Gastroesophageal sphincter (tissue), 3 donors: ENCODE measurements at regions not wholly inside any gene's neighbourhood (a gene's known extent, or its start where the extent isn't known, plus 50 kb on each side); places are given as distances from the start of the nearest gene placed in this dataset.

Source experiments
- EP300 ChIP-seq: sonication (generic); formaldehyde crosslinking; IDR thresholded peaks from one replicate; pipeline ENCODE4 v1.6.1; 2017; ENCODE audit warnings: antibody characterized with exemption, mild to moderate bottlenecking
- POLR2A ChIP-seq, 2 donors: fragments of 450-650 bp; IDR thresholded peaks; one replicate each; pipeline ENCODE4 v1.6.1; 2017; ENCODE audit warnings: antibody characterized with exemption in 2 of 2, mild to moderate bottlenecking in 2 of 2, moderate library complexity in 1 of 2
- POLR2AphosphoS5 ChIP-seq: sonication (generic); formaldehyde crosslinking; IDR thresholded peaks from one replicate; pipeline ENCODE4 v1.6.1; 2017; ENCODE audit warnings: antibody characterized with exemption
- TF ChIP-seq, protein P1 (sequence below), 4 experiments: fragments of 200-600 bp in 2 of 4; fragments of 450-650 bp in 2 of 4; sonication (generic) in 1 of 4; IDR thresholded peaks; one replicate each; pipeline ENCODE4 v1.5.1; 2017 to 2019; ENCODE audit warnings: antibody characterized with exemption in 4 of 4, mild to moderate bottlenecking in 2 of 4, moderate library complexity in 2 of 4

DNA sequence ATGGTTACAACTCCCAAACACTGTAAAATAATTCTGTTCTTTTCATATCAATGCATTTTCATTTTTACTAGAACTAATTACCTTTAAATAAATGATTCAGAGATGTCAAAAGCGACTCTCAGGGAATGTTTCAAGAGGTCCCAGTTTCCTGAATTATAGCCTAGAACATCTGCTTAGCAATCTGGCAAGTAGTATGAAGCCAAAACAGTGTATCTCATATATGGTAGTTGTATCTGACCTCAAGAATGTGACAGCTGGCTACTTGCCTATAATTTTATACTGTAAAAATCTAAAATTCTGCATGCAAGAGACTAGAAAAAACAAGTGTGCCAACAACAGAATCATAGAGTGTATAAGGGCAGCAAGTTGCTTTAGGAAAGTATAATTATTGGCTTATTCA lies 187.7 kb upstream of the POU5F2 start:
- TF ChIP-seq, protein P1, sequence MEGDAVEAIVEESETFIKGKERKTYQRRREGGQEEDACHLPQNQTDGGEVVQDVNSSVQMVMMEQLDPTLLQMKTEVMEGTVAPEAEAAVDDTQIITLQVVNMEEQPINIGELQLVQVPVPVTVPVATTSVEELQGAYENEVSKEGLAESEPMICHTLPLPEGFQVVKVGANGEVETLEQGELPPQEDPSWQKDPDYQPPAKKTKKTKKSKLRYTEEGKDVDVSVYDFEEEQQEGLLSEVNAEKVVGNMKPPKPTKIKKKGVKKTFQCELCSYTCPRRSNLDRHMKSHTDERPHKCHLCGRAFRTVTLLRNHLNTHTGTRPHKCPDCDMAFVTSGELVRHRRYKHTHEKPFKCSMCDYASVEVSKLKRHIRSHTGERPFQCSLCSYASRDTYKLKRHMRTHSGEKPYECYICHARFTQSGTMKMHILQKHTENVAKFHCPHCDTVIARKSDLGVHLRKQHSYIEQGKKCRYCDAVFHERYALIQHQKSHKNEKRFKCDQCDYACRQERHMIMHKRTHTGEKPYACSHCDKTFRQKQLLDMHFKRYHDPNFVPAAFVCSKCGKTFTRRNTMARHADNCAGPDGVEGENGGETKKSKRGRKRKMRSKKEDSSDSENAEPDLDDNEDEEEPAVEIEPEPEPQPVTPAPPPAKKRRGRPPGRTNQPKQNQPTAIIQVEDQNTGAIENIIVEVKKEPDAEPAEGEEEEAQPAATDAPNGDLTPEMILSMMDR (IDR thresholded peaks at IDR 0.05) = no peak
- TF ChIP-seq POLR2A (IDR thresholded peaks at IDR 0.05) (no peak), EP300 (no peak), POLR2AphosphoS5 (no peak)
